ENCODE measurements at regions not wholly inside any gene's neighbourhood (a gene's known extent, or its start where the extent isn't known, plus 50 kb on each side); places are given as distances from the start of the nearest gene placed in this dataset.
A peak's percentile ranks its signal among the peaks of the same experiment; 100 is the strongest.
"Not testable (repeated sequence)": the region's sequence is repeated elsewhere in the genome, so short reads cannot be mapped to it uniquely, and the experiment has no call there.

DNA sequence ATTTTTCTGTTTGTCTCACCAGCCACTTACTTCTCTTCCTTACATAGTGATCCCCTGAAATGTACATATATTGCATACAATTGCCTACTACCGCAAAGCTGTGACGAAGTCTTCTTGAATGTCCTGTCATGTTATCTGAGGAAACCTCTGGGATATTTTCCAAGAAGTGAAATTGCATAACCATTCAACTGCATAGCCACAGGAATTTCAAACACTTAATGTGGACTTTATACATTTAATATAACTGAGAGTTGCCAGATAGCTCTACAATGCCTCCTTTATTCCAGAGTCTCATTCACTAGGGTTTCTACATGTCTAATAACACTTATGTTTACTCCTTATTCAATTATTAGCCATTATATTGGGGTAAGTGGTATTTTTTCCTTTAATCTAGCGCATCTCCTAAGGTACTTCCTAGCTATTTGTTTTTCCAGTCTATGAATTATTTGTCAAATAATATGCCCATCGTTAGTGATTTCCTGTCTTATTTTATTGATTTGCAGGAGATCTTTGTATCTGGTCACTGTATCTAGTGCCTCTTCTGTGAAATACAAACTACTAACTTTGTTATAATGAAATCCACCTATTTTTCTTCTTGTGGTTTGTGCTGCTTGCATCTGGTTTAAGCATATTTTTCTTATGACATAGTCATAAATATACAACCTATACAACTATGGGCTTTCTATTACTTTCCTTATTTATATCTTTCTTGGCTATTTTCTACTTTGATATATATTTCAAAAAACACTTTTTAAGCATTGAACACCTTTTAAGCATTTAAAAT lies 69.2 kb upstream of the GRID2 start:
- DNase-seq (ENCODE audit: low spot score), result peak; percentile 9

DNA sequence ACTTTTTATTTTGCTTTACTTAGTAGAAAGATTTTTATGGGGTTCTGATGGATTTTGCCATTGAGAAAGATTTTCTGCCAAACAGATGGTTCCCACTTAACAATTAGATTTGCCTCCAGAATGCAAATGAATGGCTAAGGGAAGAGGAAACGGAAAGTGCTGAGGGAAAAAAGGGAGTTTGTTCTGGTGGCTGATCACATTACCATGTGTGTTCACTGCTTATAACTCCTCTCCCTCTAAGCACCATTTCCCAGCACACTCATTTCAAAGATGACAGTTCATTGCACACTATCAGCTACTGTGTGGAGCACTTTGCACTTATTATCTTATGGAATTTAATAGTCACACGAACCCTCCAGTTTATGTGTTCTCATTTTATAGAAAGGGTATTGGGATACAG lies 68.0 kb upstream of the GRID2 start:
- DNase-seq (ENCODE audit: low spot score), result no peak

DNA sequence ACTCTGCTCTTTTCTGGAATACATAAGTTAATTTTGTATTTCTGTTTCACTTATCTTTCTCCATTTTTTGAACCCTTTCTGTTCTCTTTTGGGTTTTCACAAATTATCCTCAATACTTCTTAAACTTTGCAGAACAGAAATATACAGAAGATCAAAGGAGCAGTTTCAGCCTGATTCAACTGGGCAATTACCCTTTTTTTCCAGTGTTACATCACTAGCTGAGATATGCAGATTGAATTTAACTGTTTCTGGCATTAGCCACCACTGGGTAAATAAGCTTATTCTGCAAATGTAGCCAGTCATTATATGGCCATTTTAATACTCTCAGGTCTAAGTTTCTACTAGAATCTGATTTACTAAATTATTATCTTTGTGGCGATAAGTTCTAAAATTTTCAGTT lies 66.9 kb upstream of the GRID2 start:
- DNase-seq (ENCODE audit: low spot score), result no peak

DNA sequence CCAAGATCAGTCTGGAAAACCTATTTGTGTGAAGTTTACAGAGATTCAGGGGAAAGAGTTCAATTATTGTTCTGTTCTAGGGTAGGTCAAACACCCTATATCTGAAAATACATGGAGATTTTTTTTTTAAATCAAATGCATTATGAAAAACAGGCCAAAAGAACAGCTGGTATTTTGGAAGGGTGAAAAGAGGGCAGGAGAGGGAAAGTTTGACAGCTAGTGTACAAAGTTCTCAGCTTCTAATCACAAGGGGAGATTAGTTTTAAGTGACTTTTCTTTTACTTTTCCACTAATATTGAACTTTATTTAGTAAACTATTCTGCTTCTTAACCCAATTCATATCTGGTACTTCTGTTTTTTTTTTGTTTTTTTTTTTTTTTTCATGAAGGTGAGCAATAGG lies 66.2 kb upstream of the GRID2 start:
- no peak for DNase-seq (ENCODE audit: low spot score)

DNA sequence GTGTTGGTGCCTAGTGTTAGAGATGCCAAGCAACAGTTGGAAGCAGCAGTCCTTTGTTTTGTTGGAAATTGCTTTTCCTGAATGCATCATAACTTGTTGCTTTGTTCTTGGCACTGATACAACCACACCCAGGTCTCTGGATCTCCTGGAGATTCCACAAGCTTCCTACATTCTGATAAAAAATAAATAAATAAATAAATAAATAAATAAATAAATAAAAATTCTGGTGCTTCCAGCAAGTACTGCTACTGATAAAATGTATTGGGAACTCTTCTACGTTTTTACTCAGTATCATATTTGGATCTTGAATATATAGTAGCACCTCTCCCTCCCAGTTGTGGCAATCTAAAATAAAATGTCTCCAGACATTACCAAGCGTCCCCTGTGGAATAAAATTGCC lies 62.7 kb upstream of the GRID2 start:
- no peak for DNase-seq (ENCODE audit: low spot score)

DNA sequence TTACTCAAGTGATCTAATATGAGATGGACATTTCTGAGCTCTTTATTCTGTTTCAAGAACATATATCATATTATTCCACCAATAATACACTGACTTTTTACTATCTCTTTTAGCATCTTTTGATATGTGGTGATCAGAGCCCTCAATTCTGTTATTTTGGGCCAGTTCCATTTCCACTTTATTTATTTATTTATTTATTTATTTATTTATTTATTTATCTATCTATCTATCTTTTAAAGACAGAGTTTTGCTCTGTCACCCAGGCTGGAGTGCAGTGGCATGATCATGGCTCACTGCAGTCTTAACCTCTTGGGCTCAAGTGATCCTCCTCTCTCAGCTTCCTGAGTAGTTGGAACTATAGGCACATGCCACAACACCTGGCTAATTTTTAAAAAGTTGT lies 57.4 kb upstream of the GRID2 start:
- DNase-seq (ENCODE audit: low spot score), result no peak

DNA sequence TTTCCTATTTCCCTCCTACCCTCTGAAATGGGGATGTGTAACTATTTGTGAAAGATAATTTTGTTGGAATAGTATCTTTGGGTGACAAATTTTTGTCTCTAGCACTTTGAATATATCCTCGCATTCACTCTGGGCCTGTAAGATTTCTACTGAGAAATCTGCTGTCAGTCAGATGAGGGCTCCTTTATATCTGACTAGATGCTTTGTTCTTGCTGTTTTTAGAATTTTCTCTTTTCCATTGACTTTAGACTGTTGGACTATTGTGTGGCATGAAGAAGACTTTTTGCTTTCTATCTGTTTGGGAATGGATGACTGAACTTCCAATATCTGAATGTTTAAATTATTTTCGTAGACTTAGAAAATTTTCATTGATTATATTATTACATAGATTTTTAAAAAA lies 54.2 kb upstream of the GRID2 start:
- DNase-seq (ENCODE audit: low spot score), result no peak

DNA sequence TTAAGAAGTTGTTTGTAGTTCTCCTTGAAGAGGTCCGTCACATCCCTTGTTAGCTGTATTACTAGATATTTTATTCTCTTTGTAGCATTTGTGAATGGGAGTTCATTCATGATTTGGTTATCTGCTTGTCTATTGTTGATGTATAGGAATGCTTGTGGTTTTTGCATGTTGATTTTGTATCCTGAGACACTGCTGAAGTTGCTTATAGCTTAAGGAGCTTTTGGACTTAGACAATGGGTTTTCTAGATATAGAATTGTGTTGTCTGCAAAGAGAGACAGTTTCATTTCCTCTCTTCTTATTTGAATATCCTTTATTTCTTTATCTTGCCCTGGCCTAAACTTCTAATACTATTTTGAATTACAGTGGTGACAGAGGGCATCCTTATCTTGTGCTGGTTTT lies 52.1 kb upstream of the GRID2 start:
- no peak for DNase-seq (ENCODE audit: low spot score)

DNA sequence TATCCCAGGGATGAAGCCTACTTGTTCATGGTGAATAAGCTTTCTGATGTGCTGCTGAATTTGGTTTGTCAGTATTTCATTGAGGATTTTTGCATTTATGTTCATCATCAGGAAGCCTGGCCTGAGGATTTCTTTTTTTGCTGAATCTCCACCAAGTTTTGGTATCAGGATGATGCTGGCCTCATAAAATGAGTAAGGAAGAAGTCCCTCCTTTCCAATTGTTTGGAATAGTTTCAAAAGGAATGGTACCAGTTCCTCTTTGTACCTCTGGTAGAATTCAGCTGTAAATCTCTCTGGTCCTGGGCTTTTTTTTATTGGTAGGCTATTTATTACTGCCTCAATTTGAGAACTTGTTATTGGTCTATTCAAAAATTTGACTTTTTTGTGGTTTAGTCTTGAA lies 51.4 kb upstream of the GRID2 start:
- DNase-seq (ENCODE audit: low spot score), result not testable (repeated sequence)

DNA sequence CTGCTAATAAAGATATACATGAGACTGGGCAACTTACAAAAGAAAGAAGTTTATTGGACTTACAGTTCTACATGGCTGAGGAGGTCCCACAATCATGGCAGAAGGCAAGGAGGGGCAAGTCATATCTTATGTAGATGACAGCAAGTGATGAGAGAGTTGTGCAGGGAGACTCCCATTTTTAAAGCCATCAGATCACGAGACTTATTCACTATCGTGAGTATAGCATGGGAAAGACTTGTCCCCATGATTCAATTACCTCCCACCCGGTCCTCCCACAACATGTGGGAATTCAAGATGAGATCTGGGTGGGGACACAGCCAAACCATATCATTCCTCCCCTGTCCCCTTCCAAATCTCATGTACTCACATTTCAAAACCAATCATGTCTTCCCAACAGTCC lies 50.9 kb upstream of the GRID2 start:
- no peak for DNase-seq (ENCODE audit: low spot score)

DNA sequence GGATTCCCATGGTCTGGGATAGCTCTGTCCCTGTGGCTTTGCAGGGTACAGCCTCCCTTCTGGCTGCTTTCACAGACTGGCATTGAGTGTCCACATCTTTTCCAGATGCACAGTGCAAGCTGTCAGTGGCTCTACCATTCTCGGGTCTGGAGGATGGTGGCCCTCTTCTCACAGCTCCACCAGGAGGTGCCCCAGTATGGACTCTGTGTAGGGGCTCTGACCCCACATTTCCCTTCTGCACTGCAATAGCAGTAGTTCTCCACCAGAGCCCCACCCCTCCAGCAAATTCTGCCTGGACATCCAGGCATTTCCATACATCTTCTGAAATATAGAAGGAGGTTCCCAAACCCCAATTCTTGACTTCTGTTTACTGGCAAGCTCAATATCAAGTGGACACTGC lies 50.2 kb upstream of the GRID2 start:
- no peak for DNase-seq (ENCODE audit: low spot score)

Data from AG20443 (cell line).